HG03095 (cell line): ENCODE measurements at regions not wholly inside any gene's neighbourhood (a gene's known extent, or its start where the extent isn't known, plus 50 kb on each side); places are given as distances from the start of the nearest gene placed in this dataset.
"Not testable (repeated sequence)": the region's sequence is repeated elsewhere in the genome, so short reads cannot be mapped to it uniquely, and the experiment has no call there.

ENCODE experiments used
- ATAC-seq: cut with Tn5 transposase; IDR thresholded peaks from one replicate; pipeline ENCODE4 v1.9.1; 2021; ENCODE audit warnings: moderate library complexity; ENCODE audit not compliant: unreplicated experiment

GRCh38 chr3:69493157-69493556, 107.3 kb upstream of the FRMD4B start:
- no peak for ATAC-seq

DNA sequence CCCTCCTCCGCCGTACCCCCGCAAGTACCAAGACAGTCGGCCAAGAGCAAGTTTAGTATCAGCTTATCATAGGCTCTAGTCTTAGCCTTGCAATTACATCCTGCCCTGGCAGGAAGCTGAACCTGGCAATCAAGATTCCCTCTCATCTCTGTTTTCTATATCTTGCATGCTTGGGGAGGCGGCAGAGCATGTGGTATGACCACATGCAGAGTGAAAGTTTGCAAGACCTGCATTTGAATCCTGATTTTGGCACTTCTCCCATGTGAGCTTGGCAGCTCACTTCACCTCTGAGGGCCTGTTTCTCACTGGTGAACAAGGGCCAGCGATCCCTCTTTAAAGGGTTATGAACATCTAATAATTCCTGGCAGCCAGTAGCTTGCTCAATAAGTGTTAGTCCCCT, 106.1 kb upstream of the FRMD4B start:
- ATAC-seq = no peak

- no peak for ATAC-seq
Observed at GRCh38 chr3:69490971-69491370, 105.1 kb upstream of the FRMD4B start.

GRCh38 chr3:69490235-69490634, 104.3 kb upstream of the FRMD4B start:
- no peak for ATAC-seq

- no peak for ATAC-seq
Observed at GRCh38 chr3:69488026-69488425, 102.1 kb upstream of the FRMD4B start.

DNA sequence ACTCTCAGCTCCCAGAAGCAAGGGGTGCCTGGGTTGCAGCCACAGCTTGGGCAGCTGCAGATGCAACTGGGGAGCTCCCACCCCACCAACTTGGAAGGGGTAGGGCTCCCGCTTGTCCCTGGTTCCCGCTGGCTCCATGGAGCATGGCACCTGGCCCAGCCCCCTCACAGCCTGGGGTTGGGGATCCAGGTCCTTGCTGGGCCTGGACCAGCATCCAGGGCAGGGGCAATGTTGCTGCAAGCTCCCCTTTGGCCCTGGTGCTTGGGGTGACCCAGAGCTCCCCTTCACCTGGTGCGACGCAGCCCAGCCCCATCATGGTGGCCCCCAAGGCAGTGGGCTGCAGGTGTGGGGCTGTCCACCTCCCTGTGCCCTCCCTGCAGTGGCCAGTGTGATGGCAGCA, 99.6 kb upstream of the FRMD4B start:
- no peak for ATAC-seq

DNA sequence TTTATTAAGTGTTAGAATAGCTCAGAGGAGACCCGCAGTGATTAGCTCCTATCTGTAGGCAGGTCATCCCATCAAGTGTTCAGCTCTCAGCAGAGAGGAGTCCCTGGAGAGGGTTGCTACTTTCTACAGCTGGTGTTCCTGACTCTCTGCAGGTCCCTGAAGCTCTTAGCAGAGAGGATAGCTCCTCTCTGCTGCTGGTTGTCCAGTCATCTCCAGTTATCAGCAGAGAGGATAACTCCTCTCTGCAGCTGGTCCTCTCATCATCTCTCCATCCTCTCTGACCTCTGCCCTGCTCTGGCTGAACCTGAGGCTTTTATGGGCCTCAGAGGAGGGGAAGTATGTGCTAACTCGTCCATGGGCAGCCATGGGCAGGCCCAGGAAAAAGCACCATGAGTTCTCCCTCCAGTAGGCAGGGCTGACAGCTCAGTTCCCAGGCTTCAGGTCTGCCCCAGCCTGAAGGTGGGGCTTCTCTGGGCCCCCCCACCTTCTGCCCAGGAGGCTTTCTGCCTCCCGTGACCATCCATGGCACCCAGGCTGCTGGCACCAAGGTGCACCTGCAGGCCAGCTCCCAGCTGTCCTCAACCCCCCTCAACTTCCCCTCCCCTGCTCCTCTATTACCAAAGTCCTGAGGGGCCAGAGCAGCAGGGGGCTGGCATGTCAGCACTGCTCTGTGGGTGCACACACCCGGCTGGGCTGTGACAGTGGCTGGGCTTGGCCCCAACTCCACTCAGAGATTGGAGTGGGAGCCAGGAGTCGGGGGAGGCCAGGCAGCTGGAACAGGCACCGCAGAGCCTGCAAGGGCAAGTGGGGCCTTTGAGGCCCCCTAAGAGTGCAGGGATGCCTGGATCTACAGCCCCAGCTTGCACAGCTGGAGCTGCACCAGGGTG, 98.9 kb upstream of the FRMD4B start:
- no peak for ATAC-seq

DNA sequence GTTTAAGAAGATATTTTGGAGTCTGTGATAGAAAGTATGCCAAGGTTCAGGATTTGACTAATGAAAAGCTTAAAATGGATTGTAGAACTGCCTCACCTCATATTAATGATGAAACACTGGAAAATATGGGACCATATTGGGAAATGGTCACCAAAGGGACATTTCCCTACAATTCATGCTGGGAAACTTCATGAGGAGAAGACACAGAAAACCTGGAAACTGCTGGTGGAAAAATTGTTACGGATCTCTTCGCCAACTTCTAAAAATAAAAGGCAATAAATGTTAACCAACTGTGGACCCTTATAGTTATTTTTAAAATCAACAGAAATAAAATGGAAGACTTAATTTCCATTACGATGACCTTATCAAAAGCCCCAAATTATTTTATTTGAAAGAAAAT, 97.6 kb upstream of the FRMD4B start:
- no peak for ATAC-seq

GRCh38 chr3:69480986-69481385, 95.1 kb upstream of the FRMD4B start:
- not testable (repeated sequence) for ATAC-seq

- no peak for ATAC-seq
Observed at GRCh38 chr3:69474186-69474585, 88.3 kb upstream of the FRMD4B start.

DNA sequence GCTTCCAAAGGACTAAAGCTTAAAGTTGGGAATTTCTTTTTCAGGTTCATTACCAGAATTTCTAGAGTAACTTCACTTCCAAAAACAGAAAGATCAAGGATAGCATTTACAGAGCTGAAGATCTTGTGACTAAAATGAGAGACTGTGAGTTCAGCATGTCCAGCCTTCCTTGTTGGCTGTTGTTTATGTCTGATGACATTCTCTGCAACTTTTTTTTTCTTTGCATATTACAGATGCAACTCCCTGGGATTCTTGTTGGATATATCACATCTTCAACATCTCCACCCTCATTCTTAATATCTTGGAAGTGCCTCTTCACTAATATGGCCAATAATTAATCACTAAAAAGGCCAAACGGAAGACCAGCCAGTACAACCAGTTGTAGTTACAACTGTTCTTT, 86.2 kb upstream of the FRMD4B start:
- ATAC-seq = no peak

GRCh38 chr3:69463531-69463930, 77.6 kb upstream of the FRMD4B start:
- no peak for ATAC-seq

DNA sequence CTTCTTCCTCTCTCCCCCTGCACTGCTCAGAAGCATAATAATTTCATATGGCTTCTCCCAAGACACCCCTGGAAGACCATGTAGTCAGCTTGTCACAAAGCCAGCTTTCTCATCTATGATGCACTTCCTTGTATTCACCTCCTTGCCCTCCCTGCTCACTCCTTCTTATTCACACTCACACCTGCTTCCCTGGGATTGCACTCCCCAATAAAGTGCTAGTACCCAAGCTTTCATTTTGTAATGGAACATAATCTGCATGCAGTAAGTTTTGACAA, 76.9 kb upstream of the FRMD4B start:
- ATAC-seq = no peak

DNA sequence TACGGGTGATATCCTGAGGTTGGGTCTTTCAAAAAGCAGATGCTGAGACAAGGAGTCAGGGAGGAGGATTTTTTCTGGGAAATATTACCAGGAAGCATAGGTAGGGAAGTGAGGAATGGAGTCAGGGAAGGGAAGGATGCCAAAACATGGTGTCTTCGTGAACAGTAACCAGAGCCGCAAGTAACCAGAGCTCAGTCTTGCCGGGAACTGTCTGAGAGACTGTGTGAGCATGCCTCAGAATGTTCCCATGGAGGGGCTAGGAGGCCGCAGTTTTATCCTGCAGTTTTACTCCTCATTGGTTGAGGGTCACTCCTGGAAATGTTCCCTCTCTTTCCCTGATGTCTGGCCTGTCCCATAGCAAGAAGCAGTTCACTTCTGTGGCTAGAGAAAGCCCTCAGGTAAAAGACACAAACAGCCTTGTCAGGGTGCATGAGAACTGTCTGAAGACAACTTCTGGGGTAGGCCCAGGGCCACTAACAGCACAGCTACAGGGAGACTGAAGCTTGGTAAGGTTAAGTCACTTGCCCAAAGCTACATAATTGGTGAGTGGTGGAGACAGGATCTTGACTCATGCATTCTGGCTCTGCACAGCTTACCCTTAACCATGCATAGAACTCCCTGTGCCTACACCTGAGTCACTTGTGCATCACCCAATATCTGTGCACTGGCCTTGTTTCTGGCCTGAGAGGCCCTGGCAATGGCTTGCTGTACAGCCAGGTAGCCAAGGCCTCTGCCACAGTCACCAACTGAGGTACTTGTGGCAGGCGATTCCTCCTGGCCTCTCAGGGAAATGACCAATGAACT, 76.3 kb upstream of the FRMD4B start:
- no peak for ATAC-seq

DNA sequence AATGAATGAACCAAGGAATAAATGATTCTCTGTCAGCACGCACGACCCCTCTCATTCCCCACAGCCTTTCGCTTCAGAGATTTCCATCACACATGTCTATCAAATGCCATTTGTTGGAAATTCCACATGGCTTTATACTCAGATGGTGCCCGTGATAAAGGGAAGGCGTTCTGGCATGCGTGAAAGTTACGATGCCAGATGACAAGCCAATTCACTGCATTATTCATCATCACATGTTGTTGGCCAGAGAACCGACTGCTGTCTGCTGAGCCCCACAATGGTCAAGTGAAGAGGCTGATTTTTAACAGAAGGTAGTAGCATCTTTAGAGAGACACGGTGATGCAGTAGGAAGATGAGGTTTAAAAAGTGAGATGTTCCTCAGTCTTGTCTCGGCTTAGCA, 74.1 kb upstream of the FRMD4B start:
- ATAC-seq = no peak

DNA sequence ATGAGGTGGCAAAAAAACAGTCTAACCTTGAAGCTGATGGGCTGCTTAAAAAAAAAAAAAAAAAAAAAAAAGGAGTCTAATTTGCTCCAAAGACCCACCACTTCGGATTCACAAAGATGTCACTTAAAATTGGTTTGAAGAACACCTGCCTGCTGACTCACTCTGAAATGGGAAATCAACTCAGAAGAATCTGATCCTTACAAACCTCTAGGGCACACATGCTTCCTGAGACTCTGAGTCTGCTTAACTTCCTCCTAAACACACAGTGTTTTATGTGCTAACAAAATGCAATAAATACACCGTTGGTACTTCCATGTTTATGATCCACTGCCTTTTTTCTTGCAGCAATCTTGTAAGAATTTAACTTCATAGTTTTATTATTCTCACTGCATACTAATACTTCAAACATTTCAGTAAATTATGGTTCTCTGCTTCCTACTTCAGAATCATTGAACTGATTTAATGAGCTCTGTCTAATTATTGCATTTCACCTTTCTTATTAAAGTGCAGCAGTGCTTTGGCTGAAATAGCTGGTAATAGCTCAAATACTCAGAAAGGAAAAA, 73.0 kb upstream of the FRMD4B start:
- ATAC-seq = no peak

DNA sequence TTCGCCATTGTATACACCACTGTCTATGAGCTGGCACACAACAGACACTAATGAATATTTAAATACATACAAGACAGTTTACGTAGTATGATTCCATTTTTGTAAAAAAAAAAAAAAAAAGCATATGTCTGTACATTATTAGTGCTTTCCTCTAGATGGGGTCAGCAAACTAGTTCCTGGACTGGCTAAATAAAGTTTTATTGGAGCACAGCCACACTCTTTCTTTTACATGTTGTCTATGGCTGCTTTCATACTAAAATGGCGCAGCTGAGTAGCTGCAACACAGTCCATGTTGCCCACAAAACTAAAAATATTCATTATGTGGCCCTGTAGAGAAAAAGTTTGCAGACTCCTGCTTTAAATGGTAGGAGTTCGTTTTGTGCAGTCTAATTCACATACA, 70.7 kb upstream of the FRMD4B start:
- ATAC-seq = no peak

DNA sequence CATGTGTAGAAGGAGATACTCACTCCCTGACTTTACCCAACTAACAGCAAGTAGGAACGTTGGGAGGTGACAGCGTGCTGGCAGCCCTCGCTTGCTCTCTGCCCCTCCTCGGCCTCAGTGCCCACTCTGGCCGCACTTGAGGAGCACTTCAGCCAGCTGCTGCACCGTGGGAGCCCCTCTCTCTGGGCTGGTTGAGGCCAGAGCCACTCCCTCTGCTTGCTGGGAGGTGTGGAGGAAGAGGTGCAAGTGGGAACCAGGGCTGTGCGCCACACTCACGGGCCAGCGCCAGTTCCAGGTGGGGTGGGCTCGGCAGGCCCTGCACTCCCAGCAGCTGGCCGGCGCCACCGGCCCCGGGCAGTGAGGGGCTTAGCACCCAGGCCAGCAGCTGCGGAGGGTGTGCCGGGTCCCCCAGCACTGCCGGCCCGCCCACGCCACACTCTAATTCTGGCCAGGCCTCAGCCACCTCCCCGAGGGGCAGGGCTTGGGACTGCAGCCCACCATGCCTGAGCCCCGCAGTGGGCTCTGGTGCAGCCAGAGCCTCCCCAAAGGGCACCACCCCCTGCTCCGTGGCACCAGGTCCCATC, 68.4 kb upstream of the FRMD4B start:
- no peak for ATAC-seq

DNA sequence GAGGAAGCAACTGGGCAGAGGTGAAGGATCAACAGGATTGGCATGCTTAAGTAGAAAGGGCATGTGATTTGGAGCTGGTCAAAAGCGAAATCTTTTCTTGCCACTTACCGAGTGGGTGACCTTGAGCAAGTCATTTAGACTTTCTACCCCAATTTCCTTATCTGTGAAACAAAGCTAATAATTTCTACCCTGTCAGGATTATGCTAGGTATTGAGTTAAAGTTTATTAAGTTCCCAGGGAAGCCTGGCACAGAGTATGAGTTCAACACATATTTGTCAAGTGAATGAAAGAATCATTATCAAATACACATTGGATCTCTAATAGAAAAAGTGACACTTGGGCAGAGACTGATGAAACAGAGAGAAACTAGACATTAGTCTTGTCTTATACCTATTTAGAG, 66.4 kb upstream of the FRMD4B start:
- no peak for ATAC-seq

DNA sequence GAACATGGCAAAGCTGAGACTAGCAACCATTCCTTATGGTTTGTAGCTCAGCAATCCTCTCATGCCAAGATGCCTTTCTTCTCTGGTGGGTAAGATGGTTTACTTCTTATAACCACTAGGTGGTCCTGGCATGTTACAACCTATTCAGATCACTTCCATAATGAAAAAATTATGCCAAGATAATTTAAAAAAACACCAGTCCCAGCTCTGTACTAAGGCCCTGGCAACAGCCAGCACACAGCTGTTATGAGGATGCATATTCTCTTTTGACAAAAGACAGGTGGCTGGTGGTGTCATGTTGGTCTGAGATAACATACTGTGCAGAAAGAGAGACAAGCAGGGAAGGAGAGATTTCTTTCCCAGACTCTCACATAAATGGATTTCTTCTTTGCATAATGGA, 65.7 kb upstream of the FRMD4B start:
- ATAC-seq = no peak

DNA sequence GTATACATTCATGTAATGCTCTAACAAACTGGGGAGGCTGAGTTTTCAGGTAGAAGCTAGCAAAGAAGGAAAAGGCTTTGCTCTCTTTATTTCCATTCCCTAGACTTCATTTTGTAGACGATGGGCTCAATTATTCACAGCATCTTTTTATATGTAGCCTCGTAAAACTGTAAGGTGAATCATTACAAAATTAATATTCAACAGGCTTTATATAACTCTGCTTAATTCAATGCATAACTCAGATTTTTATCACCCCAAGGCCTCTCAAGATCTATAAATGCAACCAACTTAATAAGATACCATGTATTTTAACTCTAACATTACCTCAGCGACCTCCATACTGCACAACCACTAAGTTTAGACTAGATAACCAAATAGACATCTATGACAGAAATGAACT, 63.0 kb upstream of the FRMD4B start:
- no peak for ATAC-seq
